Transverse colon (tissue), 3 donors: ENCODE measurements at regions not wholly inside any gene's neighbourhood (a gene's known extent, or its start where the extent isn't known, plus 50 kb on each side); places are given as distances from the start of the nearest gene placed in this dataset.

Source experiments
- CTCF ChIP-seq, 5 experiments: fragments of 200-600 bp in 3 of 5; fragments of 450-650 bp in 2 of 5; sonication (generic) in 3 of 5; IDR thresholded peaks; 1 replicate in 2 of 5; 2 replicates in 3 of 5; pipeline ENCODE4 v1.5.1; 2016 to 2017; ENCODE audit warnings: antibody characterized with exemption in 5 of 5, inconsistent platforms in 3 of 5, mild to moderate bottlenecking in 2 of 5, moderate library complexity in 1 of 5
- EP300 ChIP-seq: sonication (generic); formaldehyde crosslinking; IDR thresholded peaks from one replicate; pipeline ENCODE4 v1.6.1; 2017; ENCODE audit warnings: antibody characterized with exemption, low read depth

- TF ChIP-seq CTCF (IDR thresholded peaks at IDR 0.05) (no peak), EP300 (no peak)
Observed at GRCh38 chr6:86471791-86472190, 465.5 kb upstream of the HTR1E start.
